Fibroblast of villous mesenchyme (primary cell): ENCODE measurements at regions not wholly inside any gene's neighbourhood (a gene's known extent, or its start where the extent isn't known, plus 50 kb on each side); places are given as distances from the start of the nearest gene placed in this dataset.

Source experiments
- DNase-seq: peaks from one replicate; pipeline ENCODE4 v3.0.0-alpha.2; 2010; ENCODE audit warnings: low read depth
- H3K4me3 ChIP-seq: 2 replicates; pipeline ENCODE4 v1.5.1; 2011; ENCODE audit warnings: low read depth, mild to moderate bottlenecking, low read length
- TF ChIP-seq, protein P1 (sequence below): IDR thresholded peaks from 2 replicates; pipeline ENCODE4 v1.5.1; 2012; ENCODE audit warnings: low read depth, mild to moderate bottlenecking, low read length; ENCODE audit not compliant: insufficient read depth

GRCh38 chr18:67261931-67262552 is 254.5 kb downstream of the DSEL start:
- H3K4me3 ChIP-seq = no peak overlapping the region
- DNase-seq = no peak
- TF ChIP-seq, protein P1, sequence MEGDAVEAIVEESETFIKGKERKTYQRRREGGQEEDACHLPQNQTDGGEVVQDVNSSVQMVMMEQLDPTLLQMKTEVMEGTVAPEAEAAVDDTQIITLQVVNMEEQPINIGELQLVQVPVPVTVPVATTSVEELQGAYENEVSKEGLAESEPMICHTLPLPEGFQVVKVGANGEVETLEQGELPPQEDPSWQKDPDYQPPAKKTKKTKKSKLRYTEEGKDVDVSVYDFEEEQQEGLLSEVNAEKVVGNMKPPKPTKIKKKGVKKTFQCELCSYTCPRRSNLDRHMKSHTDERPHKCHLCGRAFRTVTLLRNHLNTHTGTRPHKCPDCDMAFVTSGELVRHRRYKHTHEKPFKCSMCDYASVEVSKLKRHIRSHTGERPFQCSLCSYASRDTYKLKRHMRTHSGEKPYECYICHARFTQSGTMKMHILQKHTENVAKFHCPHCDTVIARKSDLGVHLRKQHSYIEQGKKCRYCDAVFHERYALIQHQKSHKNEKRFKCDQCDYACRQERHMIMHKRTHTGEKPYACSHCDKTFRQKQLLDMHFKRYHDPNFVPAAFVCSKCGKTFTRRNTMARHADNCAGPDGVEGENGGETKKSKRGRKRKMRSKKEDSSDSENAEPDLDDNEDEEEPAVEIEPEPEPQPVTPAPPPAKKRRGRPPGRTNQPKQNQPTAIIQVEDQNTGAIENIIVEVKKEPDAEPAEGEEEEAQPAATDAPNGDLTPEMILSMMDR = no peak

DNA sequence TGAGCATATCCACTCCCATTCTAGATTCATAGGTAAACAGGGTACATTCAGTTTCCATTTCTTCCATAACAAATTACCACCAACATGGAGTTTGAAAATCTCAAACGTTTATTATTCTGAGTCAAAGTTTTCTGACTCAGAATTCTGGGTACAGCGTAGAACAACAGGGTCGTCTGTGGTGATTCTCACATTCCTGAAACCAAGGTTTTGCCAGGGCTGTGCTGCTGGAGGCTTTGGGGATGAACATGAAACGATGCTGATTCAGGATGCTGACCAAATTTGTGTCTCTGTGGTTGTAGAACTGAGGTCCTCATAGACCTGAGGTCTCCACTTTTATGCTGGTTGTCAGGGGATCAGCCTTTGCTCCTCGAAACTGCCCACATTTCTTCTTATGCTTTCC is 255.7 kb downstream of the DSEL start:
- H3K4me3 ChIP-seq = no peak overlapping the region
- TF ChIP-seq, protein P1 = no peak
- DNase-seq = no peak

DNA sequence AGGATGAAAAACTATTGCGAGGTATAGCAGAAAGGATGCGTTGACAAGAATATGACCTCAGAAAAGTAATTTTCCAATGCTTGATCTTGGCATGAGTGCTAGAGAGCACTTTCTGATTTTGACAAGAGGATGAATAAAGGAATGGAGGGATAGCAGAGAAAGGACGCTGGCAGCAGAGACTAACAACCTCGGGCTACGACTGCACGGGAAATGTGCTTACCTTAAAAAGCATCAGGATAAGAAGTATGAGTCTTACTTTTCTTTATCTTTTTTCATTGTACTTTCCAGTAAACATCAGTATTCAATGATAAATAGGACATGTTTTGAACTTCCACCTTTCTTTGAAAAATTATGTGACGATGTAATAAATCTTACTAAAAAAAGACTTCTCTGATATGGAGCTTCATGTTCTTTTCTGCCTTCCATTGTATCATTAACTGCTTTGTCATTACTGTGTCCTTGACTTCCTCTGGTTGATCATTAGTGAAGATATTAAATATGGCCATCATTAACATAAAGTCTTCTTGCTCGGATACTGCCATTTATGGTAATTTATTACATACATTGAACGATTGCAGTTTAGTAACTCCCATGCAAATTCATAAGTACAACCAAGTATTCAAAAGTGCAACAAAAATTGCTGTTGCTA is 265.6 kb downstream of the DSEL start:
- H3K4me3 ChIP-seq = no peak overlapping the region
- no peak for DNase-seq
- TF ChIP-seq, protein P1 = no peak

- TF ChIP-seq, protein P1 = no peak
- H3K4me3 ChIP-seq = peak overlapping the region; percentile 16
- no peak for DNase-seq
Observed at GRCh38 chr18:67243799-67244587, 272.5 kb downstream of the DSEL start.

DNA sequence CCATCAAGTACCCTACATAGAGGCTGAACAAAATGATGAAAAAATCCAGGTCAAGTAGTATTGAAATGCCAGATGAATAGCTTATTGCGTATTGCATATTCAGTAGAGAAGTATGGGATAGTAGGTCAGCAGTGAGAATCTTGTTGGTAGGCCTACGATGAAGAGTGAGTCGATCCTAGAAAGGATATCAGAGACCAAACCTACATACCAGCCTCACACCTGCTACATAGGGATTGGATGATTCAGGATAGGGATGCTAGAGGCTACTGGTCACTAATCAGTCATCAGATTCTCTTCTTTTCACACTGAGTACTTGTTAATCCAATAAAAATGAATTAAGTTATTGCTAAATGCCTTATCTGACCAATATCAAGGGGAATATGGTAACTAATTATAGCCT is 274.5 kb downstream of the DSEL start:
- DNase-seq = no peak
- H3K4me3 ChIP-seq = no peak overlapping the region
- TF ChIP-seq, protein P1 = no peak

- TF ChIP-seq, protein P1 = no peak
- DNase-seq = no peak
- H3K4me3 ChIP-seq = no peak overlapping the region
Observed at GRCh38 chr18:67241299-67241698, 275.2 kb downstream of the DSEL start.
